ENCODE measurements at regions not wholly inside any gene's neighbourhood (a gene's known extent, or its start where the extent isn't known, plus 50 kb on each side); places are given as distances from the start of the nearest gene placed in this dataset.

- Mint-ChIP-seq H3K9me3 (peaks cover 7% of the 10 kb centered on the region), H3K4me1 (ENCODE audit: low read depth) (peaks cover 7% of the 10 kb centered on the region), H3K4me3 (no peak overlapping the region), H3K27me3 (ENCODE audit: insufficient read depth) (no peaks in the 10 kb centered on the region), H3K27ac (no peak overlapping the region), H3K36me3 (ENCODE audit: low read depth) (no peaks in the 10 kb centered on the region)
- DNase-seq = no peak
- TF ChIP-seq CTCF (IDR thresholded peaks at IDR 0.05) = no peak
Measured at GRCh38 chr11:103744496-103745153, 291.8 kb upstream of the DDI1 start.

DNA sequence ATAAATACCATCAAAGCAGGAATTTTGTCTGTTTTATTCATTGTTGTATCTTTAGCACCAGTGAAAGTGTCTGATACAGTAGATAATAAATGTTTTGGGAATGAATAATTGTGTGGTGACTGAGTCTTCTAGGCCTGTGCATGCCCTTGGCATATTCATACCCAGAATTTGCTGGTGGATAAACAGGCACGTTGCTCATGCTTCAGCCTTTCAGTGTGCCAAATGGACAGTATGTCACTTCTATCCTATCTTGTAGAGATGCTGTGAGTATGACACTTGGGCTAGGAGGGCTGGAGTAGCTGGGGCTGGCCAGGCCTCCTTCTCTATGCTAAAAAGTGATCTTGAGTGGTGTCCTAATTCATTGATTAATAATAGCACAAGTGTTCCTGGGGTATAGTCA, 287.3 kb upstream of the DDI1 start:
- peaks cover 7% of the 10 kb centered on the region for H3K4me1 Mint-ChIP-seq (ENCODE audit: low read depth)
- peaks cover 7% of the 10 kb centered on the region for H3K9me3 Mint-ChIP-seq
- no peak for TF ChIP-seq CTCF (IDR thresholded peaks at IDR 0.05)
- no peaks in the 10 kb centered on the region for H3K36me3 Mint-ChIP-seq (ENCODE audit: low read depth)
- DNase-seq = peak; percentile 40
- H3K27ac Mint-ChIP-seq = no peak overlapping the region
- H3K27me3 Mint-ChIP-seq (ENCODE audit: insufficient read depth) = no peaks in the 10 kb centered on the region; the same call in 1 of the 2 replicates
- no peak overlapping the region for H3K4me3 Mint-ChIP-seq

DNA sequence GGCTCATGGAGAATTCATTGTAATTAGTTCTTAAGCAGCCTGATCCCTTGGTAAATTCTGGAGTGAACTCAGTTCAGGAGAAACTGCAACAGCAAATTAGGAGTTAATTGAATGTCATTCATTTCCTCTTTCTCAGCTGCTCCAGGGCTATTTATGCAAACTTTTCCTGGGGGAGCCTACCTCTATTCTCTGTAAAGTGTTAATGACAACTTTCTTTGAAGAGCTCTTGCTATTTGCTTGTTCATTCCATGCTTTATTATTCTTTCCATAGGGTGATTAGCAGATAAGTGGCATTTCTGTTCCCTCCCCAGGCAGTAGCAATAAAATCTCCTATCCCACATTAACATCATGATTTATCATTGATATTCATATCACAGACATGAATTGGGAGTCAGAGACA, 267.6 kb upstream of the DDI1 start:
- TF ChIP-seq CTCF (IDR thresholded peaks at IDR 0.05) = no peak
- peaks cover 2% of the 10 kb centered on the region; the same call in 1 of the 2 replicates for H3K27me3 Mint-ChIP-seq (ENCODE audit: insufficient read depth)
- no peaks in the 10 kb centered on the region for H3K9me3 Mint-ChIP-seq
- no peak overlapping the region for H3K4me3 Mint-ChIP-seq
- no peak for DNase-seq
- no peak overlapping the region for H3K27ac Mint-ChIP-seq
- H3K36me3 Mint-ChIP-seq (ENCODE audit: low read depth) = no peaks in the 10 kb centered on the region
- H3K4me1 Mint-ChIP-seq (ENCODE audit: low read depth) = peaks cover 12% of the 10 kb centered on the region

DNA sequence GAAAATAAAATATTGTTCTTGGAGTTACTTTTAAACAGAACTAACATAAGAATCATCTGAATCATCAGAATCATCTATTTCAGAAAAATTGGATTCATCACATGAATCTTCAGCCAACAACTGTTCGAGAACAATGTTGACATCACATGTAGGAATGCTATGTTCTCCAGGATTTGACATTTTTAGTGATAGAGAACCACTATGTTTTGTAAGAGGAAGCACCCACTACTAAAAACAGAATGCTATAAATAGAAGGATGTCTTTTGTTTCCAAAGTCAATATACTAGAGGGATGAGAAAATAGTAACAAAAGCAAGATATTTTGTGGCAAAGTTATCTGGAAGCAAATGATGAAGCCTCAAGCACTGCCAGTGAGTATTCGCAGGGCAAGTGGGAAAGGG, 263.4 kb upstream of the DDI1 start:
- H3K27ac Mint-ChIP-seq = no peak overlapping the region
- no peak for TF ChIP-seq CTCF (IDR thresholded peaks at IDR 0.05)

GRCh38 chr11:103773537-103773936, 262.9 kb upstream of the DDI1 start:
- Mint-ChIP-seq H3K36me3 (ENCODE audit: low read depth) (no peaks in the 10 kb centered on the region), H3K4me1 (ENCODE audit: low read depth) (peaks cover 32% of the 10 kb centered on the region), H3K27me3 (ENCODE audit: insufficient read depth) (peaks cover 2% of the 10 kb centered on the region; the same call in 1 of the 2 replicates), H3K4me3 (no peak overlapping the region), H3K27ac (no peak overlapping the region), H3K9me3 (no peaks in the 10 kb centered on the region)
- TF ChIP-seq CTCF (IDR thresholded peaks at IDR 0.05) = no peak
- no peak for DNase-seq

More for the DNA sequence above, 263.4 kb upstream of the DDI1 start:
- peak; percentile 63 for DNase-seq
- H3K36me3 Mint-ChIP-seq (ENCODE audit: low read depth) = no peaks in the 10 kb centered on the region
- H3K9me3 Mint-ChIP-seq = no peaks in the 10 kb centered on the region
- no peak overlapping the region for H3K4me3 Mint-ChIP-seq
- peaks cover 2% of the 10 kb centered on the region; the same call in 1 of the 2 replicates for H3K27me3 Mint-ChIP-seq (ENCODE audit: insufficient read depth)
- peaks cover 32% of the 10 kb centered on the region for H3K4me1 Mint-ChIP-seq (ENCODE audit: low read depth)

All from HFFc6 (cell line).